ENCODE measurements at regions not wholly inside any gene's neighbourhood (a gene's known extent, or its start where the extent isn't known, plus 50 kb on each side); places are given as distances from the start of the nearest gene placed in this dataset.
"Not testable (repeated sequence)": the region's sequence is repeated elsewhere in the genome, so short reads cannot be mapped to it uniquely, and the experiment has no call there.

DNA sequence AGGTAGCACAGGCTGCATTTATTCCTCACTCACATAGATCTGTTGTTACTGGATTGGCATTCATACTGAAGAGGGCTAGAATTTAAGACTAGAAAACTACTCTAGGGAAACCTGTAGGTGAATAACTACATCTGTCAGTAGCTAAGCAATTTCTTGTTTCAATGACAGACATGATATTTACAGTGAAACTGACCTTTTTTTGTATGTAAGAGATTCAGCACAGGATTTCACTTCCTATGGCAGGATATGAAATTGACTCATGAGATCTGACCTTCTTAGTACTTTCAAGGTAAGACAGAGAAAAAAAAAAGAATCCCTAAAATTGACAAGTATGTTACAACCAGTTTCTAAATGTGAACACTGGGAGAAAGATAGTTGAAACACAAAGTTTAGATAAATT, 189.8 kb upstream of the SLC16A7 start:
- no peak for DNase-seq (ENCODE audit: low spot score)

GRCh38 chr12:59404109-59404650, 191.6 kb upstream of the SLC16A7 start:
- DNase-seq (ENCODE audit: low spot score), result no peak

GRCh38 chr12:59403259-59403932, 192.4 kb upstream of the SLC16A7 start:
- peak; percentile 13 for DNase-seq (ENCODE audit: low spot score)

DNA sequence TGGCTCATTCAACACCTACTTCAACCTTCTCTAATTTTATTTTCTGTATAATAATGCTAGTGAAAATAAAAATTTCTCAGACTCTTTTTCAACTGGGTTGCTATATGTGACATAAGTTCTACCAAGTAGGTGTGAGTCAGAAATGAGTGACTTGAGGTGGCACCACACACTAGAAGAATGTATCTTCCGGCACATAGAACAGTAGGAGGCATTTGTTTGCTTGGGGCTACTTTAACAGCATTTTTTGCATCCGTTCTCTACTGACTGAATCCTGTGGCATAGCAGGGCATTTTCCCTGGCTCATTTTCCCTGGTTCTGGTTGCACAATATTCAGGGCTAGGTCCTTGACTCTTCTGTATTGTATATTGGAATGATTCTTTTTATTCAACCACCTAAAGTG, 194.0 kb upstream of the SLC16A7 start:
- no peak for DNase-seq (ENCODE audit: low spot score)

DNA sequence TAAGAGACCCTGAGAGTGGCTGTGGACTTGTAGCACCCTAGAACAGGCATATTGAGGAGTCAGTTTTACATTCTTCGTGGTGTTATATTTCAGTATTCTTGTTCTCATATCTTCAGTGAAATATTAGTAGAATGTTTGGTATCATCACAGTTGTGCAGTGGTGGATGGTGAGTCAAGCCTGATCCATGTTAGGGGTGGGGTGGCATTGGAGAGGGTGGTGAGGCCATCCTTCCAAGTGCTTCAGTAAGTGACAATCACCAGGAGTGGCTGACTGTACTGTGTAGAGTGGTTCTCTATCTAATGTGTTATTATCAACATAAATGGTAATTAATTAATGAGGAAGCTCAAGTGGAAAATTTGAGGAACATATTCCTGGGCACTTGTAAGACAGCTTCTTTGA, 197.7 kb upstream of the SLC16A7 start:
- DNase-seq (ENCODE audit: low spot score), result no peak

GRCh38 chr12:59396919-59397318, 198.9 kb upstream of the SLC16A7 start:
- no peak for DNase-seq (ENCODE audit: low spot score)

- DNase-seq (ENCODE audit: low spot score), result no peak
Observed at GRCh38 chr12:59396519-59396918, 199.3 kb upstream of the SLC16A7 start.

DNA sequence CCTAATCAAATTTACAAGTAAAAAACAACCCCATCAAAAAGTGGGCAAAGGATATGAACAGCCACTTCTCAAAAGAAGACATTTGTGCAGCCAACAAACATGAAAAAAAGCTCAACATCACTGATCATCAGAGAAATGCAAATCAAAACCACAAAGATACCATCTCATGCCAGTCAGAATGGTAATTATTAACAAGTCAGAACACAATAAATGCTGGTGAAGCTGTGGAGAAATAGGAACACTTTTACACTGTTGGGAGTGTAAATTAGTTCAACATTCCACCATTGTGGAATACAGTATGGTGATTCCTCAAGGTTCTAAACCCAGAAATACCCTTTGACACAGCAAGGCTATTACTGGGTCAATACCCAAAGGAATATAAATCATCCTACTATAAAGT, 200.5 kb upstream of the SLC16A7 start:
- not testable (repeated sequence) for DNase-seq (ENCODE audit: low spot score)

DNA sequence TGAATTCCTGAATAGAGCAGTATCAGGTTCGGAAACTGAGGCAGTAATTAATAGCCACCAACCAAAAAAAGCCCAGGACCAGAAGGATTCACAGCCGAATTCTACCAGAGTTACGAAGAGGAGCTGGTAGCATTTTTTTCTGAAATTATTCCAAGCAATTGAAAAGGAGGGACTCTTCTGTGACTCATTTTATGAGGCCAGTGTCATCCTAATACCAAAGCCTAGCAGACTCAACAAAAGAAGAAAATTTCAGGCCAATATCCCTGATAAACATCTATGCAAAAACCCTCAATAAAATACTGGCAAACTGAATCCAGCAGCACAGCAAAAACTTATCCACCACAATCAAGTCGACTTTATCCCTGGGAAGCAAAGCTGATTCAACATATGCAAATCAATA, 202.3 kb upstream of the SLC16A7 start:
- no peak for DNase-seq (ENCODE audit: low spot score)

DNA sequence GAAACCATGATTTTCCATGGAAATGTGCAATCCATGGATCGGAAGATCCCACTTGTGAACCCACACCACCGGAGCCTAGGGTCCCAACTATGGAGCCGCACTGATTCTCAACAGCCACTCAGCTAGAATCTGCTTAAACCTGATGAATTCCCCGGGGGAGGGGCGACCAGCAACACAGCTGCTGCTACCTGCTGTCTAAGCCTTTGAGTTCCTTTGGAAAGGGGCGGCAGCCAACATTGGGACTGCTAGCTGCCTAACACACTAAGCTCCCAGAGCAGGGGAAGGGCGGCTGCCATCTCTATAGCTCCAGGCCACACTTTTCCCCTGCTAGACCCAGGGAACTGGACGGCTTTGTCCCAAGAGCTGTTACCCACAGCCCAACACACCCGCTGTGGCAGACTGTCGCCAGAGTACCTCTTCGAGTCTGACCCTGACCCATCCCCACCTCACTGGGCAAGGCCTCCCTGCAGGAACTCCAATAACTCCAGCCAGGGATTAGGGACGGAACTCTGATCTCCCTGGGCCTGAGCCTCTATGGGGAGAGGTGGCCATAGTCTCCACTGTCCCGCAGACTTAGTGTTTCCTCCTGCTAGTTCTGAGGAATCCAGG, 205.8 kb upstream of the SLC16A7 start:
- no peak for DNase-seq (ENCODE audit: low spot score)

GRCh38 chr12:59388694-59389093, 207.1 kb upstream of the SLC16A7 start:
- DNase-seq (ENCODE audit: low spot score), result no peak

DNA sequence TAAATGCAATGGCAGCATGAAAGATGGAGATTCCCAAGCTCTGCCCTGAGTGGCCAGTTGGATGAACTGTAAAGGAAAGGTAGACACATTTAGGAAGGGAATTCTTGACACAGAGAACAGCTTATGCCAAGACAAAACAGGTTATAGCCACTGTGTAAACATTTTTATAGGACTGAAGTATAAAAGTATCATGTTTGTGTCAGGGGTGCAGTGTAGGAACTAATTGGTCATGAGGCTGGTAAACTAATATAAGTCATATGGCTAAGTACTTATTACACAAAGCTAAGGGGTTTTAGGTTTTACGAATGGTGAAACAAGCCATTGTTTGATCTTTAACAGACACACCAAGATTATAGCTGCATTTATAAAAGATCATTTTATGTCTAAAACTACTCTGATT, 207.7 kb upstream of the SLC16A7 start:
- no peak for DNase-seq (ENCODE audit: low spot score)

DNA sequence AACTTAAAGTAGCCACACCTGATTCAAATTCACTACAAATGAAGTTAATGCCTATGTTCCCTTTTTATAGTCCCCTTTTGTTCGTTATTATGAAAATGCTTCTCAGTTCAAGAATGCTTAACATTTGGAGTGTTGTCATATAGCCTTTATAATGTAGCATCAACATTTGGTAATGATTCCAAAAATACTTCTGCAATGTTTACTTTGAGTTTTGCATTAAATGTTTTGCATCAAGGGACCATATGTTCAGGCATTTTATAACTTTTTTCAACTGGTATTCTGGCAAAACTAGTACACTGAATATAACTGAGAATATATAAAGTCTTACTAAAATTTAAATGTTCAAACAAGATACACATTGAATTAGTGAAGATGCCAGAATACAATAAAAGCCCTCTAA, 209.6 kb upstream of the SLC16A7 start:
- no peak for DNase-seq (ENCODE audit: low spot score)

GRCh38 chr12:59383079-59383822, 212.6 kb upstream of the SLC16A7 start:
- DNase-seq (ENCODE audit: low spot score), result no peak

- DNase-seq (ENCODE audit: low spot score), result no peak
Observed at GRCh38 chr12:59382282-59383078, 213.3 kb upstream of the SLC16A7 start.

DNA sequence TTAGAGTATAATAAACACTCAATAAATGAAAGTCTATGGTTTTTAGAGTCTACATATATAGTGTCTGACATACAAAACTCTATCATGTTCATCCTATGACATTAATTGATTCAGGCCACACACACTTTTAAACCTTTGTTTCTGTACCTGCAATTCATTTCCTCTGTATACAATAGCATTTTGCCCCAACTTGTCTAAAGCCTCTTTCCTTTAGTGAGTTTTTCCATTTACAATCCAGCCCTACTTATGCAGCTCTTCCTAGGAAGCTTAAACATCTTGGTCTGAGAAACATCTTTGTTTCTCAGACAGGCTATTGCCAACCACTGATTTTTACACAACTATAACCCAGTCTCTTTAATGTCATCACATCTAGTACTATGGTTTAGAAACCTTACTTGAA, 214.7 kb upstream of the SLC16A7 start:
- no peak for DNase-seq (ENCODE audit: low spot score)

DNA sequence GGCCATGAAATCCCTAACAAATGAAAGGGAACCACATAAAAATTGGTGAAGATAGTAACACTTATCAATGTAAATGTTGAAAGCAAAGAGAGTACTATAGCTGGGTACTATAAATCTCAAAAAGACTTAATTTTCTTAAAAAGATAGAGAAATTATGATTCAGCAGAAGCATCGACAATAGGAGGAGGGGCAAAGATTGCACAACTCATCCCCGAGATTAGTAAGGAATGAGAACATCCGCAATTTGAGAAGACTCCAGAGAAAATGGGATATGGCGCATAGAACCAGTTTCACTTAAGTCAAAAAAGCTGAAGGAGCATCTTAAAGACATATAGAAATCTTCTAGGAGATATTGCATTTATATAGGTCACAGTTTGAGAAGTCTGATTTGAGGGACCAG, 220.2 kb upstream of the SLC16A7 start:
- no peak for DNase-seq (ENCODE audit: low spot score)

- no peak for DNase-seq (ENCODE audit: low spot score)
Observed at GRCh38 chr12:59374783-59375182, 221.0 kb upstream of the SLC16A7 start.

GRCh38 chr12:59372956-59373355, 222.9 kb upstream of the SLC16A7 start:
- peak; percentile 5 for DNase-seq (ENCODE audit: low spot score)

GRCh38 chr12:59370933-59371332, 224.9 kb upstream of the SLC16A7 start:
- DNase-seq (ENCODE audit: low spot score), result no peak

DNA sequence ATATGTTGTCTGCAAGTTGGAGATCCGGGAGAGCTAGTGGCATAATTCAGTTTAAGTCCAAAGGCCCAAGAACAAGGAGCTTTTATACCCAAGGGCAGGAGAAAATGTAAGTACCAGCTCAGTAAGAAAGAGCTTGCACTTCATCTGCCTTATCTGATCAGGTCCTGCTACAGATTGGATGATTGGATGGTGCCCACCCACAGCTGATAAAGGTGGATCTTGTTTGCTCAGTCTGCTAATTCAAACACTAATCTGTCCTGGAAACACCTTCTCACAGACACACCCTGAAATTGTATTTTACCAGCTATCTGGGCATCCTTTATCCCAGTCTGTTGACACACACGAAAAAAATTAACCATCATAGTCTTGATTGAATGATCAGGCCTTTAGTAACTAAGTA, 230.7 kb upstream of the SLC16A7 start:
- no peak for DNase-seq (ENCODE audit: low spot score)

- DNase-seq (ENCODE audit: low spot score), result no peak
Observed at GRCh38 chr12:59357811-59358210, 238.0 kb upstream of the SLC16A7 start.

Measured in hepatic stellate cell (primary cell).